Gastrocnemius medialis (tissue), 4 donors: ENCODE measurements at regions not wholly inside any gene's neighbourhood (a gene's known extent, or its start where the extent isn't known, plus 50 kb on each side); places are given as distances from the start of the nearest gene placed in this dataset.
"Not testable (repeated sequence)": the region's sequence is repeated elsewhere in the genome, so short reads cannot be mapped to it uniquely, and the experiment has no call there.

Source experiments
- ATAC-seq, 2 donors: fragments of 150-250 bp; one replicate each; pipeline ENCODE4 v1.9.1; 2016
- DNase-seq, 2 donors: peaks; one replicate each; pipeline ENCODE4 v3.0.0-alpha.2; 2019
- H3K27ac ChIP-seq, 4 donors: fragments of 200-600 bp; sonication (generic); 1 replicate in 1 of 4; 2 replicates in 3 of 4; pipeline ENCODE4 v1.5.1; 2016 to 2018; ENCODE audit warnings: mild to moderate bottlenecking in 2 of 4, moderate library complexity in 1 of 4
- H3K27me3 ChIP-seq, 3 donors: fragments of 200-600 bp; sonication (generic) in 2 of 3; 1 replicate in 1 of 3; 2 replicates in 2 of 3; pipeline versions ENCODE4 v1.5.1 to v1.6.0; 2016 to 2019; ENCODE audit warnings: mild to moderate bottlenecking in 1 of 3, moderate library complexity in 1 of 3
- H3K36me3 ChIP-seq, 2 donors: fragments of 200-600 bp; sonication (generic) in 1 of 2; one replicate each; pipeline ENCODE4 v1.5.1; 2017 to 2018
- H3K4me1 ChIP-seq, 2 donors: fragments of 200-600 bp; sonication (generic) in 1 of 2; one replicate each; pipeline ENCODE4 v1.5.1; 2016 to 2017; ENCODE audit warnings: mild to moderate bottlenecking in 2 of 2
- H3K4me3 ChIP-seq, 4 donors: fragments of 200-600 bp; sonication (generic) in 3 of 4; 1 replicate in 1 of 4; 2 replicates in 3 of 4; pipeline ENCODE4 v1.5.1; 2016 to 2019; ENCODE audit warnings: mild to moderate bottlenecking in 2 of 4
- H3K9me3 ChIP-seq, 3 donors: fragments of 200-600 bp; sonication (generic) in 2 of 3; 1 replicate in 1 of 3; 2 replicates in 2 of 3; pipeline ENCODE4 v1.5.1; 2016 to 2019
- POLR2A ChIP-seq, 2 donors: fragments of 450-650 bp; IDR thresholded peaks; one replicate each; pipeline ENCODE4 v1.6.1; 2017; ENCODE audit warnings: antibody characterized with exemption in 2 of 2, mild to moderate bottlenecking in 2 of 2, moderate library complexity in 2 of 2
- in situ Hi-C, 4 donors: fragments of 200-750 bp; cut with MboI; loops; one replicate each; pipeline versions ENCODE4 v1.15.0 to v1.8.0; 2017; ENCODE audit warnings: low sequenced_read_pairs in 4 of 4
- intact Hi-C: fragments of 100-400 bp; cut with DNase I; formaldehyde crosslinking; loops from one replicate; pipeline ENCODE4 v1.15.1; 2023; ENCODE audit warnings: low total_unique reads
- TF ChIP-seq, protein P1 (sequence below), 5 experiments: fragments of 450-650 bp in 3 of 5; fragments of 200-600 bp in 2 of 5; sonication (generic) in 2 of 5; IDR thresholded peaks in 4 of 5; conservative IDR thresholded peaks in 1 of 5; 1 replicate in 4 of 5; 2 replicates in 1 of 5; pipeline ENCODE4 v1.5.1; 2016 to 2019; ENCODE audit warnings: antibody characterized with exemption in 5 of 5, mild to moderate bottlenecking in 3 of 5, moderate library complexity in 3 of 5

DNA sequence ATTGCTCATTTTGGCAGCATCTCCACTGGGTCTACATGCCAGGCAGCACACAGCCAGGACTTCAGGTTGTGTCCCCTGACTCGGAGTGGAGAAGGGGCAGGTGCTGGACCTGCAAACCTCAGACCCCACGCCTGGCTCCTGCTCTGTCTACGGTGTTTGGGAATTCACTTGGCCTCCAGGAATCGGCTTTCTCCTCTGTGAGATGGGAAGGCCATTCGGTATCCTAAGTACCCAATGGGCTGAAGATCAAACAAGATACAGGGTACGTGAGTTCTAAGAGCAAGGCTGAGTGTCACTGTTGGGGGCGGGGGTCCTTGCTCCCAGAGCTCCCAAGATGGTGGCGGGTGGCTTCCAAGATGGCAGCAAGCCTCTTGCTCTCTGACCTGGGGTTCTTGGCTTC lies 73.2 kb upstream of the EN2 start:
- intact Hi-C loops = loop anchor here (5.0 kb wide), 1 partner anchor 73 kb away; the partner anchor contains the start of gene EN2
- no peak for DNase-seq
- Histone ChIP-seq H3K4me3 (no peak overlapping the region), H3K27me3 (peaks cover 54 to 69% (median 61%) of the 10 kb centered on the region in 3 donors), H3K9me3 (no peaks in the 10 kb centered on the region), H3K4me1 (peaks cover 6 to 14% of the 10 kb centered on the region in 2 donors), H3K36me3 (no peaks in the 10 kb centered on the region), H3K27ac (no peak overlapping the region)
- TF ChIP-seq, protein P1, sequence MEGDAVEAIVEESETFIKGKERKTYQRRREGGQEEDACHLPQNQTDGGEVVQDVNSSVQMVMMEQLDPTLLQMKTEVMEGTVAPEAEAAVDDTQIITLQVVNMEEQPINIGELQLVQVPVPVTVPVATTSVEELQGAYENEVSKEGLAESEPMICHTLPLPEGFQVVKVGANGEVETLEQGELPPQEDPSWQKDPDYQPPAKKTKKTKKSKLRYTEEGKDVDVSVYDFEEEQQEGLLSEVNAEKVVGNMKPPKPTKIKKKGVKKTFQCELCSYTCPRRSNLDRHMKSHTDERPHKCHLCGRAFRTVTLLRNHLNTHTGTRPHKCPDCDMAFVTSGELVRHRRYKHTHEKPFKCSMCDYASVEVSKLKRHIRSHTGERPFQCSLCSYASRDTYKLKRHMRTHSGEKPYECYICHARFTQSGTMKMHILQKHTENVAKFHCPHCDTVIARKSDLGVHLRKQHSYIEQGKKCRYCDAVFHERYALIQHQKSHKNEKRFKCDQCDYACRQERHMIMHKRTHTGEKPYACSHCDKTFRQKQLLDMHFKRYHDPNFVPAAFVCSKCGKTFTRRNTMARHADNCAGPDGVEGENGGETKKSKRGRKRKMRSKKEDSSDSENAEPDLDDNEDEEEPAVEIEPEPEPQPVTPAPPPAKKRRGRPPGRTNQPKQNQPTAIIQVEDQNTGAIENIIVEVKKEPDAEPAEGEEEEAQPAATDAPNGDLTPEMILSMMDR (IDR thresholded peaks at IDR 0.05 in 4 of 5, conservative IDR thresholded peaks at IDR 0.05 in 1 of 5) = no peak
- TF ChIP-seq POLR2A (IDR thresholded peaks at IDR 0.05) = no peak
- in situ Hi-C loops = no loop called here
- no peak for ATAC-seq

DNA sequence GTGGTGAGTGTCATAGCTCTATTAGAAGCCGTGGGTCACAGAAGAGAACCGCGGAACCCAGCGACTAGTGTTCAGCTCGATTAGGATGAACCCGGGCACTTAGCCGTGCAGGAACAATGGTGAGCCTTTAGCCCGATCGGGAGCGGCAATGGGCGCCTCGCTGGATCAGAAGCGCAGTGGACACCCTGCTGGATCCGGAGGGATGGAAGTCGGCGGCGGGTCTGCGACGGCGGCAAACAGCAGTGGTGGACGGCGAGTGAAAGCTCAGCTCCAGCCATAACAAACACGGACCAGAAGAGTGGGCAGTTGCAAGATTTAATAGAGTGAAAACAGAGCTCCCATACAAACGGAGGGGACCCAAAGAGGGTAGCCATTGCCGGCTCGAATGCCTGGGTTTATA lies 72.7 kb upstream of the EN2 start:
- Histone ChIP-seq H3K4me1 (peaks cover 6 to 14% of the 10 kb centered on the region in 2 donors), H3K27me3 (peaks cover 50 to 64% (median 57%) of the 10 kb centered on the region in 3 donors)
- H3K36me3 ChIP-seq, H3K4me3 ChIP-seq, intact Hi-C loops, H3K9me3 ChIP-seq, in situ Hi-C loops, H3K27ac ChIP-seq, ATAC-seq, DNase-seq: not testable (repeated sequence)

DNA sequence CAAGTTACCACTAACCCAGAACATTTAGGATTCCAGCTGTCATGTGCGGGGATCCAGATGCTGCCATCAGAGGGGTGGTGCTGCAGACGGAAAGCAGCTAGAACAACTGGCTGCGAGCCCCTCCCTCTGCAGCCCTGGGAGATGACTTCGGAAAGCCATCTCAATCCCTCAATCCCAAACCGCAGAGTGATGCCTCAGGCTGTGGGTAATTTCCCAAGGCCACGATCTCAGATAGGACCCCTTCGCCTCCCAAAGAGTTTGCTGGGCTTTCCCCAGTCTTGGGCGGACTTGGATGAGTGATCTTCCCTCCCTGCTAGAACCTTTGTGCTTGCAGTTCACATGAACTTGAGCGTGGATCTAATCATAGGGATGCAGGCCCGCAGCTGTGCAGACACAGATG lies 71.3 kb upstream of the EN2 start:
- DNase-seq = no peak
- intact Hi-C loops = no loop called here
- no peaks in the 10 kb centered on the region for H3K9me3 ChIP-seq
- H3K27me3 ChIP-seq = peaks cover 38 to 50% (median 43%) of the 10 kb centered on the region in 3 donors
- H3K27ac ChIP-seq = no peak overlapping the region
- ATAC-seq = no peak
- TF ChIP-seq POLR2A (IDR thresholded peaks at IDR 0.05) = no peak
- TF ChIP-seq, protein P1 (IDR thresholded peaks at IDR 0.05 in 4 of 5, conservative IDR thresholded peaks at IDR 0.05 in 1 of 5) = no peak
- no peaks in the 10 kb centered on the region for H3K36me3 ChIP-seq
- no peak overlapping the region for H3K4me3 ChIP-seq
- H3K4me1 ChIP-seq = peaks cover 6 to 8% of the 10 kb centered on the region in 2 donors
- in situ Hi-C loops = no loop called here

GRCh38 chr7:155387066-155387620 lies 70.8 kb upstream of the EN2 start:
- H3K4me3 ChIP-seq = no peak overlapping the region
- intact Hi-C loops = no loop called here
- no peak overlapping the region for H3K27ac ChIP-seq
- peaks cover 2 to 3% of the 10 kb centered on the region in 2 donors for H3K4me1 ChIP-seq
- DNase-seq (no peak), ATAC-seq (no peak)
- in situ Hi-C loops = no loop called here
- no peaks in the 10 kb centered on the region for H3K36me3 ChIP-seq
- TF ChIP-seq POLR2A (IDR thresholded peaks at IDR 0.05) = no peak
- TF ChIP-seq, protein P1 (IDR thresholded peaks at IDR 0.05 in 4 of 5, conservative IDR thresholded peaks at IDR 0.05 in 1 of 5) = no peak
- H3K27me3 ChIP-seq = peaks cover 33 to 45% (median 37%) of the 10 kb centered on the region in 3 donors
- no peaks in the 10 kb centered on the region for H3K9me3 ChIP-seq

DNA sequence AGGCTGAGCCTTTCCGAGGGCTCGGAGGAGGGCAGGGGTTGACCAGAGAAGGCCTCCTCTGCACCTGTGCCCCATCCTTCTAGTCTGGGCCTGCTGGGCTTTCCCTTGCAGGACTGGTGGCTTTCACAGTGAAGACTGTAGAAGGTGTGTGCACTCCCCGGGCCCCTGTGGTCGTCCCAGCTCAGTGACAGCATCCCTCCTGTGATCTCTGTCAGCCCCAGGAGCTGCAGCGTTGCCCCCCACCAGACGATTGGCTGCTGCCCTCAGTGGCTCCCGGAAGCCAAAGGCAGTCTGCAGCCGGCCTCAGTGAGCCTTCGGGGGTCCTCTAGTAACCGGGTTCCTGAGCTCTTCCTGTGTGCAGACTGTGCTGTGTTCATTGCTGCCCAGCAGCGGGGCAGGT lies 69.4 kb upstream of the EN2 start:
- Histone ChIP-seq H3K27me3 (peaks cover 18 to 31% (median 23%) of the 10 kb centered on the region in 3 donors), H3K4me3 (no peak overlapping the region), H3K27ac (no peak overlapping the region), H3K9me3 (no peaks in the 10 kb centered on the region), H3K36me3 (no peaks in the 10 kb centered on the region), H3K4me1 (no peaks in the 10 kb centered on the region)
- no peak for DNase-seq
- in situ Hi-C loops (no loop called here), intact Hi-C loops (no loop called here)
- no peak for ATAC-seq
- TF ChIP-seq, protein P1 (IDR thresholded peaks at IDR 0.05 in 4 of 5, conservative IDR thresholded peaks at IDR 0.05 in 1 of 5) = no peak
